ENCODE measurements at regions not wholly inside any gene's neighbourhood (a gene's known extent, or its start where the extent isn't known, plus 50 kb on each side); places are given as distances from the start of the nearest gene placed in this dataset.

DNA sequence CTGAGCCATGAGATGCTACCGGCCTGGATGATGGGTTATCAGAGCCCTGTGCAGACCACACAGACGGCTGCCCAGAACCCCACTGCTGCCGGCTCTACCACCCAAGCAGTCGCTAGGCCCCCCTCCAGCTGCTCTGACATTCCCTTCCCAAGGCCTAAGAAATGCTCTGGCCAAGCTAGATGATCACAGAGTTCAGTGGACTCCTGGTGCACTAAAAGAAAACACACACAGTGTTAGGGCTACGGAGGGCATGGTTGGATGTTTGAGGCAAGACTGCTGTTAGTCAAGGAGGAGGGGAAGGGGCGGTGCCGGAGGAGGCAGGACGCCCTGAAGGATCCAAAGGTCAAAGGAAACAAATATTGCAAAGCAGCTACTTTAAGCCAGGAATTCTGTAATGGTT, 174.5 kb downstream of the MYCN start:
- TF ChIP-seq, protein P1, sequence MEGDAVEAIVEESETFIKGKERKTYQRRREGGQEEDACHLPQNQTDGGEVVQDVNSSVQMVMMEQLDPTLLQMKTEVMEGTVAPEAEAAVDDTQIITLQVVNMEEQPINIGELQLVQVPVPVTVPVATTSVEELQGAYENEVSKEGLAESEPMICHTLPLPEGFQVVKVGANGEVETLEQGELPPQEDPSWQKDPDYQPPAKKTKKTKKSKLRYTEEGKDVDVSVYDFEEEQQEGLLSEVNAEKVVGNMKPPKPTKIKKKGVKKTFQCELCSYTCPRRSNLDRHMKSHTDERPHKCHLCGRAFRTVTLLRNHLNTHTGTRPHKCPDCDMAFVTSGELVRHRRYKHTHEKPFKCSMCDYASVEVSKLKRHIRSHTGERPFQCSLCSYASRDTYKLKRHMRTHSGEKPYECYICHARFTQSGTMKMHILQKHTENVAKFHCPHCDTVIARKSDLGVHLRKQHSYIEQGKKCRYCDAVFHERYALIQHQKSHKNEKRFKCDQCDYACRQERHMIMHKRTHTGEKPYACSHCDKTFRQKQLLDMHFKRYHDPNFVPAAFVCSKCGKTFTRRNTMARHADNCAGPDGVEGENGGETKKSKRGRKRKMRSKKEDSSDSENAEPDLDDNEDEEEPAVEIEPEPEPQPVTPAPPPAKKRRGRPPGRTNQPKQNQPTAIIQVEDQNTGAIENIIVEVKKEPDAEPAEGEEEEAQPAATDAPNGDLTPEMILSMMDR (IDR thresholded peaks at IDR 0.05): no peak
- no peak for TF ChIP-seq POLR2A (IDR thresholded peaks at IDR 0.05)
